VCaP (cell line): ENCODE measurements at regions not wholly inside any gene's neighbourhood (a gene's known extent, or its start where the extent isn't known, plus 50 kb on each side); places are given as distances from the start of the nearest gene placed in this dataset.

Experiments used
- H3K27ac ChIP-seq: fragments of 450-650 bp; 2 replicates; pipeline ENCODE4 v1.5.1; 2017
- CTCF ChIP-seq: fragments of 450-650 bp; conservative IDR thresholded peaks from 2 replicates; pipeline ENCODE4 v1.5.1; 2017; ENCODE audit warnings: mild to moderate bottlenecking, moderate library complexity

- no peak for TF ChIP-seq CTCF
- no peak overlapping the region for H3K27ac ChIP-seq
Measured at GRCh38 chrX:4268676-4269075, 555.2 kb upstream of the PRKX start.

GRCh38 chrX:4265036-4265435, 551.6 kb upstream of the PRKX start:
- no peak overlapping the region for H3K27ac ChIP-seq
- TF ChIP-seq CTCF, result no peak

GRCh38 chrX:4263030-4263803, 549.8 kb upstream of the PRKX start:
- TF ChIP-seq CTCF, result peak; percentile 42
- no peak overlapping the region for H3K27ac ChIP-seq

GRCh38 chrX:4253092-4253491, 539.6 kb upstream of the PRKX start:
- TF ChIP-seq CTCF, result no peak
- no peak overlapping the region for H3K27ac ChIP-seq

GRCh38 chrX:4249401-4249800, 536.0 kb upstream of the PRKX start:
- no peak for TF ChIP-seq CTCF
- H3K27ac ChIP-seq, result no peak overlapping the region

GRCh38 chrX:4243759-4244158, 530.3 kb upstream of the PRKX start:
- H3K27ac ChIP-seq, result no peak overlapping the region
- TF ChIP-seq CTCF, result no peak

- H3K27ac ChIP-seq, result no peak overlapping the region
Measured at GRCh38 chrX:4240541-4241194, 527.2 kb upstream of the PRKX start.

More at GRCh38 chrX:4240541-4241194, 527.2 kb upstream of the PRKX start:
- TF ChIP-seq CTCF, result no peak
